GM19467 (cell line): ENCODE measurements at regions not wholly inside any gene's neighbourhood (a gene's known extent, or its start where the extent isn't known, plus 50 kb on each side); places are given as distances from the start of the nearest gene placed in this dataset.
"Not testable (repeated sequence)": the region's sequence is repeated elsewhere in the genome, so short reads cannot be mapped to it uniquely, and the experiment has no call there.

Source experiments
- ATAC-seq: cut with Tn5 transposase; IDR thresholded peaks from one replicate; pipeline ENCODE4 v1.9.1; 2021; ENCODE audit warnings: mild to moderate bottlenecking, moderate library complexity; ENCODE audit not compliant: unreplicated experiment

DNA sequence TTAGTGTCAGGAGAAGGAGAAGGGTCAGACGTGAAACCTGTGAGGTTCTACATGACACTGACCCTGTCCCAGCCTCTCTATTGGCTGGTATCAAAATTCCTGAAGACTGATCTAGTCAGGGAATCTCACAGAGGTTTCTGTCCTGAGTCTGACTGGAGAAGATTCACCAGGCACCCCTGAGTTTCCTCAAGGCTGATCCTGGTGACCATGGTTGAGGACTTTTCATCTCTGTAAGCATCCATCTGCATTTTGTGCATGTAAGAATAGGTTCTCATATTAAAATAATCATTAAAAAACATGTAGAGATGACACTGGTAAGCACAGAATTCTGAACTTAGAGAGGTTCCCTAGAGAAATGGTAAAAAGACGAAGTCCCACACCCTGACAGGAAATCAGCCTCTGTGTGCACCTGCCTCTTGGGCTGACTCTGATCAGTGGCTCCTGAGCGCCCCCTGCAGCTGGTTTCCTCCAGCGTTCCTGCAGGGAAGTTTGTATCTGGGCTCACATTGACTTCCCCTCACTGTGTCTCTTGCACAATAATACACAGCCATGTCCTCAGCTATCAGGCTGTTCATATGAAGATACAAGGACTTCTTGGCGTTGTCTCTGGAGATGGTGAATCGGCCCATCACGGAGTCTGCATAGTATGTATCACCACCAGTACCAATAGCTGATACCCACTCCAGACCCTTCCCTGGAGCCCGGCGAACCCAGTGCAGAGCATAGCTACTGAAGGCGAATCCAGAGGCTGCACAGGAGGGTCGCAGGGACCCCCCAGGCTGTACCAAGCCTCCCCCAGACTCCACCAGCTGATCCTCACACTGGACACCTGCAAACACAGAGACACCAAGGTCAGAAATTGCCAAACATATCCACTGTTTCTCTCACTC is 991.9 kb downstream of the TMEM121 start:
- ATAC-seq, result no peak

DNA sequence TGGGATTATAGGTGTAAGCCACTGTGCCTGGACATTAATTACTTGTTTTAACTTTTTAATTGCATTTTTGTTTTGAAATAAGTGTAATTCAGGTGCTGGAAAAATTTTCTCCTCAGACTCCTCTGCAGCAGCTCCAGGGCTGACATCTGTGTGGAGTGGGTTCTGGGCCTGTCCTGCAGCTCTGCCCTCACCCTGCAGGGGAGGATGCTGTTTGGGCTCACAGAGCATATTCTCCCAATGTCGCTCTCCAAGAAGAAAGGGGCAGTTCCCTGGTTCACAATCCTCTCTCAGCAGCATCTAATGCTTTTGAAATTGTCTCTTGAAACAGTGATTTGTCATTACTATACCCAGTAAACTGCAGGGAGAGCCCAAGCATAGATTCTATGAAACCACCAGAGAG is 995.7 kb downstream of the TMEM121 start:
- ATAC-seq, result not testable (repeated sequence)

DNA sequence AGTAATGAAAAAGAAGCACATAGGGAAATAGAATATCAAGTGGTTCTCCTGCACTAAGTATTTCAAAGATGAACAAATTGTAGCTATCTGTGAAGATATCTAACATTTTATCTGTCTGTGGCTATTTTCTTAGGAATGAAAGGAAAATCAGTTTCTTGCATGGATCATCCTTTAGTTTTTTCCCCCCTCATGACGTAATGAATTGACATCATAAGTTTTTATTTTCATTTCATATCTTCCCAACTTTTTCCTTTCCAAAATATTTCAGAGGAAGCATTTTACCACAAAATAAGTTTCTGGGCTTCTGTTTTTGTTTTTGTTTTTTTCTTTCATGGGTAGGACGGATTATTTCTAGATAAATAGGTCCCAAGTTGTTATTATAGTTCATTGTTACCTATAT is 996.6 kb downstream of the TMEM121 start:
- ATAC-seq, result no peak

DNA sequence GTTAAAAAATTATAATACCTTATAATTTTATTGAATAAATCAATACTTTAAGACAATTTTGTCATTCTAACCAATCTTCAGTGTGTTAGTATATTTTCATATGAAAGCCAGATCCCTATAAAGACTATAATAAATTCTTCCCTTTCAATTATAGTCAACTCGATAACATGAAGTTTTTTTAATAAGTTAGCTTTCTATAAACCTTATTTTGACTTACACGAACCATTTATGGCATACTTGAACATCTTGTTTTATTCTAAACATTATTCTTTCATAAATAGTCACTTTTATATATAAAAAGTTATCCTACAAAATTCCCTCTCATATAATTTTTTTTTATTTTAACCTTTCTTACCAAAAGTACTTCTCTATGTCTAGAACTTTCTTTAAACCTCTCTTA is 1002.3 kb downstream of the TMEM121 start:
- ATAC-seq, result no peak

DNA sequence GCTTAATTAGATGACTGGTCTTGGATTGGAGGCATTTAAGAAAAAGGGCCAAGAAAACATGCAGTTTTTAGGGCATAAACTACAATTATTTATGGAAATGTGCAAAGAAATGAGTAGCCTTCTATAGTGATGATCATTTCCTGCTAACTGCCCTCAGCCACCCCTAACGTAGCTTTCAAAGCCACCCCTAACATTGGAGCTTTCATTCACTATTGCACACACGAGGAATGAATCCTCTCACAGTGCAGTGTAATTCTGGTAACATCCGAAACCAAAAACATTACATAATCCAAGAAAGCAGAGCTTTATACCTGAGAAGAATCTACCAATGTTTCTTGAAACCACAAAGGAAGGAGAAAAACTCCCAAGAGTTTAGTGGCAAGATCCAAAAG is 1003.6 kb downstream of the TMEM121 start:
- ATAC-seq, result no peak

DNA sequence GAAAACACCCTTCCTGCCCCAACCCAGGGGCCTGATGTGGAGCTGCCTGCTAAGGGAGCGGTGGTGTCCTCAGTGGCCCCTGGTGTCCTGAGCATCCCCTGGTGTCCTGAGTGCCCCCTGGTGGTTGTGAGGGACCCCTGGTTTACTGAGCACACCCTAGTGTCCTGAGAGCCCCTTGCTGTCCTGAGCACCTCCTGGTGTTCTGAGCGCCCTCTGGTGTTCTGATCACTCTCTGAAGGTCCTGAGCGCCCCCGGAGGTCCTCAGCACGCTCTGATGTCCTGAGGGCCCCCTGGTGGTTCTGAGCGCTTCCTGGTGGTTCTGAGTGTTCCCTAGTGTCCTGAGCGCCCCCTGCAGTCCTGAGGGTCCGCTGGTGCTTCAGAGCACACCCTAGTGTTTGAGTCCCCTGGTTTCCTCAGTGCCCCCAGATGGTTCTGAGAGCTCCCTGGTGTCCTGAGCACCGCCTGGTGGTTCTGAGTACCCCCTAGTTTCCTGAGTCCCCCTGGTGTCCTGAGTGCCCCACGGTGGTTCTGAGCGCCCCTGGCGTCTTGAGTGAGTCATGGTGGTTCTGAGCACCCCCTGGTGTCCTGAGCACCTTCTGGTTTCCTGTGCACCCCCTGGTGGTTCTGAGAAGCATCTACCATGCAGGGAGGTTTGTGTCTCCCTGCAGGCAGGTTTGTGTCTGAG is 1004.2 kb downstream of the TMEM121 start:
- peak; percentile 80 for ATAC-seq

DNA sequence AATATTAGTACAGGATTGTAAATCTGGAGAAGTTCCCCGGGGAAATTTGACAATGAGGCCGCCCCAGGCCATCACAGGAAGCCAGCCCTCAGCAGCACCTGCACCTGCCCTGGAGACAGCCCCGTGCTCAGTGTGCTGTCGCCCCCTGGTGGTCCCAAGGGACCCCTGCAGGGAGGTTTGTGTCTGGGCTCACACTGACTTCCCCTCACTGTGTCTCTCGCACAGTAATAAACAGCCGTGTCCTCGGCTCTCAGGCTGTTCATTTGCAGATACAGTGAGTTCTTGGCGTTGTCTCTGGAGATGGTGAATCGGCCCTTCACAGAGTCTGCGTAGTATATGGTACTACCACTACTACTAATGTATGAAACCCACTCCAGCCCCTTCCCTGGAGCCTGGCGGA is 1011.2 kb downstream of the TMEM121 start:
- not testable (repeated sequence) for ATAC-seq

DNA sequence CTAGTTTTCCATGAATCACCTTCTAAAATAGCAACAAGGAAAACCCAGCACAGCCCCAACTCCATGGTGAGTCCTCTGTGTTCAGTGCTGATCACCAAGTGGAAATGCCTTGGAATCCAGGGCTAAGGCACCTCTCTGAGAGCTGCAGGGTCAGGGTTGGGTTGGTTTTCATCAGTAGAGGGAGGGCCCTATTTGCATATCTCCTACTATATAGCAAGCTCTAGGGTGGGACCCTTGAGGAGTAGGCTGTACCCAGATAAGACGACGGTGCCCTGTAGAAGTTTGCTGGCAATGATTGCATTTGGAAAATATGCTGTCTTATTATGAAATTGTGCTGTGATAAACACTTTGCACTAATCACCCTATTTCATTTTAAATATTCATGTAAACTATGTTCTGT is 1011.8 kb downstream of the TMEM121 start:
- no peak for ATAC-seq

DNA sequence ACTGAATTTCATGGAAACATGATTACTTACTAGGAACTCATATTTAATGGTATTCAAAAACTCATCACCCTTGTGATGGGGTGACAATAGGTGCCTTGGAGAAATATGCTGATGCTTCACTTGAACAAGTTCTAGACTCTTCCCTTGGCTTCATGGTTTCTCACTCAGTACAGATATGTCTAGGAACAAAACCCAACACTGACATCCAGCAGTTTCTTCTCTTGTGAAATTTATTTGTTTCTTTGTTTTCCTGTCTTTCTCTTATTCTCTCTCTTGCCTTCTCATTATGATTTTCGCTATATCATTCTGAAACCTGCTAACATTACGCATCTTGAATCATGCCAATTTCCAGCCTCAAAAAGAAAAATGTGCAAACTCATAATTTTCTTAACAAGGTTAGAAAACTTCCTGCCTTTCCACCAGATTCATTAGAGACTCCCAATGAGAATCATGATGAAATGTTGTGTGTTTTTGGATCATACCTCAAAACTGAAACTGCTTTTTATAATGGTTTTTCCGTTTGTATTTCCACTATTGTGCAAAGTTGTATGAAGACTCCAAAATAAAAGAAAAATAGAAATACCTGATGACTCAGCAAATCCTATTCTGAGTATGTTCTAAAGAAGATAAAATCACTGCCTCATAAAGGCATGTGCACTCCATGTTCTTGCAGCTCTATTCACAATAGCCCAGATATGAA is 1021.5 kb downstream of the TMEM121 start:
- no peak for ATAC-seq

DNA sequence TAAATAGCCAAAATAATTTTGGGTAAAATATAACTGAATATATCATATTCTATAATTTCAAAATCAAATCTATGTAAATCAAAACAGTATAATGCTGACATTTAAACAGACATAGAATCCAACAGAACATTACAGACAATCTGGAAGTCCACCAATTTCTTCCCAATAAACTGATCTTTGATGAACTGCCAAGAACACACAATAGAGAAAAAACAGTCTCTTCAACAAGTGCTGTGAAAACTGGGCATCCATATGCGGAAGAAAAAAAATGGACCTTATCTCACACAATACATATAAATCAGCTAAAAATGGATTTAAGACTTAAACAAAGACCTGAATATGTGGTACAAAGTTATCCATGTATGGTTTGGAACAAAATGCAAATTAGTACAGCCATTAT is 1022.7 kb downstream of the TMEM121 start:
- no peak for ATAC-seq

DNA sequence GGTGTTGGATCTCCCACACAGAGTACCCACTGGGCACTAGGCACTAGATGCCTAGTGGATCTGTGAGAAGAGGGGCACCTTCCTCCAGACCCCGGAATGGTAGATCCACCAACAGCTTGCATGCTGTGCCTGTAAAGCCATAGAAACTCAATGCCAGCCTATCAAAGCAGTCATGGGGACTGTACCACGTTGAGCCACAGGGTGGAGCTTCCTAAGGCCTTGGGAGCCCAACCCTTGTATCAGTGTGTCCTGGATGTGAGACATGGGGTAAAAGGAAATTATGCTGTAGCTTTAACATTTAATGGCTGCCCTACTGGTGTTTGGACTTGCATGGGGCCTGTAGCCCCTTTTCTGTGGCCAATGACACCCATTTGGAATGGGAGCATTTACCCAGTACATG is 1024.9 kb downstream of the TMEM121 start:
- no peak for ATAC-seq

DNA sequence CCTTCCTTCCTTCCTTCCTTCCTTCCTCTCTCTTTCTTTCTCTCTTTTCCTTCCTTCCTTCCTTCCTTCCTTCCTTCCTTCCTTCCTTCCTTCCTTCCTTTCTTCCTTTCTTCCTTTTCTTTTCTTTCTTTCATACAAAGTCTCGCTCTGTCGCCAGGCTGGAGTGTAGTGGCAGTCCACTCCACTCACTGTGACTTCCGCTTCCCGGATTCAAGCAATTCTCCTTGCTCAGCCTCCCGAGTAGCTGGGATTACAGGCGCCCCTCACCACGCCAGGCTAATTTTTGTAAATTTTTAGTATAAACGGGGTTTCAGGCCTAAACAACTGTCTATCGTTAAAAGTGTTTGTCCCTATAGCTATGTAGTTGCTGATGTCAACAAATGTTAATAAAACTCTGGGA is 1029.8 kb downstream of the TMEM121 start:
- not testable (repeated sequence) for ATAC-seq

DNA sequence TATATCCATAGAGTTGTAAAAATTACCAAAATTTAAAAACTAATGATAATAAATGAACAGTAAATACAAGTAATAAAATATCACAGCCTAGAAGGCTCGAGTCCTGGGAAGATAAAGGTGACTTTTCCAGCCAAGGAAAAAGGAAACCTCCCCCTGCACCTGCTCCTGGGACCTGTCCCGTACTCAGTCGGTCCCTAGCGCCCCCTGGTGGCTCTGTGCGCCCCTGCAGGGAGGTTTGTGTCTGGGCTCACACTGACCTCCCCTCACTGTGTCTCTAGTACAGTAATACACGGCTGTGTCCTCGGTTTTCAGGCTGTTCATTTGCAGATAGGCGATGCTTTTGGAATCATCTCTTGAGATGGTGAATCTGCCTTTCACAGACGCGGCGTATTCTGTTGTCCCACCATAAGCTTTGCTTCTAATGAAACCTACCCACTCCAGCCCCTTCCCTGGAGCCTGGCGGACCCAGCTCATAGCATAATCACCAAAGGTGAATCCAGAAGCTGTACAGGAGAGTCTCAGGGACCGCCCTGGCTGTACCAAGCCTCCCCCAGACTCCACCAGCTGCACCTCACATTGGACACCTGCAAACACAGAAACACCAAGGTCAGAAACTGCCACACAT is 1030.4 kb downstream of the TMEM121 start:
- ATAC-seq, result no peak

DNA sequence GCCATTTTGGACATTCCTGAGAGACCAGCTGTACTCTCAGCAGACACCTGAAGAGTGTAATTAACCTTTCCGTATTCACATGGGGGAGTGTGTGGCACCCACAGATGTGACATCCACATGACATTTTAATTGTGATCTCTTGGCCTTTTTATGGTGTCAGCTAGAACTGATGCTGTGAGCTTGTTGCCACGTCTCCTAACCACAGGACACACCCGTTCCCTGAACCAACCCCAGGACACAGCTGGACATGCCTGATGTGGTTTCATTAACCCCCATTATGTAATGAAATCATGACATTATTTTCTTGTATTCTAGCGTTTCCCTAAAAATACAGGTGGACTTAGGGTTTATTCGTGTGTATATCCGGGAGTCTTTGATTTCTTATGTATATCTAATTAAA is 1036.1 kb downstream of the TMEM121 start:
- no peak for ATAC-seq

DNA sequence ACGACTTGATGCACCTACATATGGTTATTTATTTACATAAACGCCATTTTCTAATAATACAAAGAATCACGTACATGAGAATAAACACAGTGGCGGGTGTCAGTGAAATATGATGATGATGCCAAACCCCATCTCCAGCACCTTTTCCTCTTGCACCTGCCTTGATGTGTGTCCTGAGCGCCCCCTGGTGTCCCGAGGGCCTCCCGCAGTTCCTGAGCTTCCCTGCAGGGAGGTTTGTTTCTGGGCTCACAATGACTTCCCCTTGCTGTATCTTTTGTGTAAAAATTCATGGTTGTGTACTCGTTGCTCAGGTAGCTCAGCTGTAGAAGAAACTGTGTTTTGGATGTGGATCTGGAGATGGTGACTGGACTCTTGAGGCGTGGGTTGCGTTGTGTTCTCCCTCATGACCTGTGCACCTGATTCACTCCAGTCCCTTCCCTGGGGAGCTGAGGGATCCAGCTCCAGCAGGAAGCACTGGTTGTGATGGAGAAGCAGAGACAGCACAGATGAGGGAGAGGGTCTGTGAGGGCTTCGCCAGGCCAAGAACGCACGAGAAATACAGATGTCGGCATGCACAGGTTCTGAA is 1037.8 kb downstream of the TMEM121 start:
- no peak for ATAC-seq

DNA sequence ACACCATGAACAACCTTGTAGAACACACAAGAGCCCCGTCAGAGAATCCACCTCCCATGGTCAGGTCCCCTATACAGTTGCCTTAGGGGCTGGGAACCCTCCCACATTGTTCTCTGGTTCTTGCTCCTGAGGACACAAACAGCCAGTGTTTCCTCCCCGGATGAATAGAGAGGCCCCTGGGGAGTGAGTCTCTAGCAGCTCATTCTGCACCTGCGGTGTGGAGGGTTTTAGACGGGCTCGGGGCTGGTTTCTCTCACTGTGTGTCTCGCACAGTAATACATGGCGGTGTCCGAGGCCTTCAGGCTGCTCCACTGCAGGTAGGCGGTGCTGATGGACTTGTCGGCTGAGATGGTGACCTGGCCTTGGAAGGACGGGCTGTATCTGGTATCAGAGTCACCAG is 1052.1 kb downstream of the TMEM121 start:
- no peak for ATAC-seq

DNA sequence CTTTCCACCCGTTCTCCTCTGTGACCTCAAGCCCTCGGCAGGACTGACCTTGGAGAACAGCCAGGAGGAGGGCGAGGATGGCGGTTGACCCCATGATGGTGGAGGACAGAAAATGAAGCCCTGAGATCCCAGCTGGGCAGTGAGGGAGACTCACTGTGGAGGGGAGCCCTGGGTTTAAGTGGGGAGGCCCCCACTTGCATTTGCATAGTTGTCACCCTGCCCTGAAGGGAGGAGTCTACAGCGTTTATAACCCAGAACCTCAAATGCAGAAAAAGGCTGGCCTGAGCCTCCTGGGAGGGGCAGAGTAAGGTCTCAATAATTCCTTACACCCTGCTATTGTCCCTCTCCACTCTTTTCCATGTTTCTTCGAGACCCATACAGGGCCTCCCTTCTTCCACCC is 1052.7 kb downstream of the TMEM121 start:
- no peak for ATAC-seq

DNA sequence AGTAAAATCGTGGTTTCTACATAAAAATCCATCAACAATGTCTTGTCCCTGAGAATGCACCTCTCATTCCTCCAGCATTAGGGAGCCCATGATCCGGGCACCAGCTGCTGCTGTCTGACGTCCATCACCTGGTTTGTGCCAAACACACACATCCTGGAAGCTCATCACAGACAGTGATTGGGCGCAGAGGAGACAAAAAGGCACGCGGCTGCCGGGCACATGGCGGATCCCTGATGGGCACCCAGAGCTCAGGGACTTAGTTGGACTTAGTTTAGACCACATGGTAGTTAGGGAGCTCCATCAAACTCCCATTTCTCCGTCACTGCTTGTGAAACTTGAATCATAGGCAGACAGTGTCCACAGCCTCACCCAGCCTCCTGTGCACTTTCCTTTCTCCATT is 1059.3 kb downstream of the TMEM121 start:
- no peak for ATAC-seq

DNA sequence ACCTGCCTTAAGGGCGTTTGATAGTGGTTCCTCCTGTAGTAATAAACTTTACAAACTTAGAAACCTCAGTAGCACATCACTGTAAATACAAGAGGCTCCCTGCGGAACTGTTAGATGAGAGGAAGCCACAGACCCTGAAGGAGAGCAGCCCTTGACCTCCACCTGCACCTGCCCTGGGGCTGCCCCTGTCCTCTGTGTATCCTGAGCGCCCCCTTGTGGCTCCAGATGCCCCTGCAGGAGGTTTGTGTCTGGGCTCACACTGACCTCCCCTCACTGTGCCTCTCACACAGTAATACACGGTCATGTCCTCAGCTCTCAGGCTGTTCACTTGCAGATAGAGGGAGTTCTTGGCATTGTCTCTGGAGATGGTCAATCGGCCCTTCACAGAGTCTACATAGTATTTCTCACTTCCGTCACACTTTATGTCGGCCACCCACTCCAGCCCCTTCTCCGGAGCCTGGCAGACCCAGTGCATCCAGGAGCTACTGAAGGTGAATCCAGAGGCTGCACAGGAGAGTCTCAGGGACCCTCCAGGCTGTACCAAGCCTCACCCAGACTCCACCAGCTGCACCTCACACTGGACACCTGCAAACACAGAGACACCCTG is 1059.8 kb downstream of the TMEM121 start:
- ATAC-seq, result no peak

DNA sequence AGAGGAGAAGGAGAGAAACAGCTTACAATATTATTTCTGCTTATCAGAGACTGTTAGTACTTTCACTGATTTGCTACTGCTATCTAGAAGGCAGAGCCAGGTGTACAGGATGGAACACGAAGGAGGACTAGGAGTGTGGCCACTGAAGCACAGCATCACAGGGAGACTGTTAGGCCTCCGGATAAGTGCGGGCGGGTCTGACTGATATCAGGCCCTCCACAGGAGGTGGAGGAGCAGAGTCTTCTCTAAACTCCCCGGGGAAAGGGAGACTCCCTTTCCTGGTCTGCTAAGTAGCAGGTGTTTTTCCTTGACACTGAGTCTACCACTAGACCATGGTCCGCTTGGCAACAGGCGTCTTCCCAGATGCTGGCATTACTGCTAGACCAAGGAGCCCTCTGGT is 1065.2 kb downstream of the TMEM121 start:
- not testable (repeated sequence) for ATAC-seq
